MM.1S (cell line): ENCODE measurements at regions not wholly inside any gene's neighbourhood (a gene's known extent, or its start where the extent isn't known, plus 50 kb on each side); places are given as distances from the start of the nearest gene placed in this dataset.

Experiments
- EZH2 ChIP-seq: fragments of 300-600 bp; sonication (generic); optimal IDR thresholded peaks from 2 replicates; pipeline ENCODE3; 2017; ENCODE audit warnings: low read depth, mild to moderate bottlenecking, antibody characterized with exemption, low read length, mixed read lengths
- TF ChIP-seq, protein P1 (sequence below): fragments of 300-600 bp; sonication (generic); IDR thresholded peaks from 2 replicates; pipeline ENCODE4 v1.5.1; 2016; ENCODE audit warnings: antibody characterized with exemption, low read length, mixed read lengths

DNA sequence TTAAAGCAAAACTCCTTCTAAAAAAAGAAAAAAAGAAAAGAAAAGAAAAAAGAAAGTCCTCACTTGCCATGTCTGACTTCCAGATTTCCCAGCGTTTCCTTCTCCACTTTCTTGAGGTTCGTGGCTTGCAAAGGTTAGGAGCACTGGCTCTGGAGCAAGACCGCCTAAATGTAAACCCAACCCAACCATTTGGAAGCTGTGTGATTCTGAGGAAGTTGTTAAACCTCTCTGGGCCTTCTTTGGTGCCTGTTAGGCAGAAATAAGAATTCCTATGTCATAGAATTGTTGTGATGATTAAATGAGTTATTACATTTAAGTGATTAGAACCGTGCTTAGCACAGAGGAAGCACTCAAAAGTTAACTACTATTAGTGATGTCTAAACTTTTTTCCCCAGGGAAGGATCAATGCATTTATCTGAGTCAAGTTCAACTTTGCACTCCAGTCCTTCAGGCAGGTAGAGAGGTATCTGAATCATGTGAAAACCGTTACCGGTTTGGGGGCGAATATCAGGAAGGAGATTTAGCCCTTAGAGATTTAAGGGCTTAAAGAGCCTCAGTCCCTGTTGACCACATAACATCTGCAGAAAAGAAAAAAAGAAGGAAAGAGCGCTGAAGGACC is 78.3 kb upstream of the HES1 start:
- TF ChIP-seq, protein P1, sequence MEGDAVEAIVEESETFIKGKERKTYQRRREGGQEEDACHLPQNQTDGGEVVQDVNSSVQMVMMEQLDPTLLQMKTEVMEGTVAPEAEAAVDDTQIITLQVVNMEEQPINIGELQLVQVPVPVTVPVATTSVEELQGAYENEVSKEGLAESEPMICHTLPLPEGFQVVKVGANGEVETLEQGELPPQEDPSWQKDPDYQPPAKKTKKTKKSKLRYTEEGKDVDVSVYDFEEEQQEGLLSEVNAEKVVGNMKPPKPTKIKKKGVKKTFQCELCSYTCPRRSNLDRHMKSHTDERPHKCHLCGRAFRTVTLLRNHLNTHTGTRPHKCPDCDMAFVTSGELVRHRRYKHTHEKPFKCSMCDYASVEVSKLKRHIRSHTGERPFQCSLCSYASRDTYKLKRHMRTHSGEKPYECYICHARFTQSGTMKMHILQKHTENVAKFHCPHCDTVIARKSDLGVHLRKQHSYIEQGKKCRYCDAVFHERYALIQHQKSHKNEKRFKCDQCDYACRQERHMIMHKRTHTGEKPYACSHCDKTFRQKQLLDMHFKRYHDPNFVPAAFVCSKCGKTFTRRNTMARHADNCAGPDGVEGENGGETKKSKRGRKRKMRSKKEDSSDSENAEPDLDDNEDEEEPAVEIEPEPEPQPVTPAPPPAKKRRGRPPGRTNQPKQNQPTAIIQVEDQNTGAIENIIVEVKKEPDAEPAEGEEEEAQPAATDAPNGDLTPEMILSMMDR, result no peak
- no peak for TF ChIP-seq EZH2
